Transverse colon (tissue), 4 donors: ENCODE measurements at regions not wholly inside any gene's neighbourhood (a gene's known extent, or its start where the extent isn't known, plus 50 kb on each side); places are given as distances from the start of the nearest gene placed in this dataset.

Experiments used
- CTCF ChIP-seq, 5 experiments: fragments of 200-600 bp in 3 of 5; fragments of 450-650 bp in 2 of 5; sonication (generic) in 3 of 5; IDR thresholded peaks; 1 replicate in 2 of 5; 2 replicates in 3 of 5; pipeline ENCODE4 v1.5.1; 2016 to 2017; ENCODE audit warnings: antibody characterized with exemption in 5 of 5, inconsistent platforms in 3 of 5, mild to moderate bottlenecking in 2 of 5, moderate library complexity in 1 of 5
- EP300 ChIP-seq: sonication (generic); formaldehyde crosslinking; IDR thresholded peaks from one replicate; pipeline ENCODE4 v1.6.1; 2017; ENCODE audit warnings: antibody characterized with exemption, low read depth
- POLR2A ChIP-seq: fragments of 450-650 bp; IDR thresholded peaks from one replicate; pipeline ENCODE4 v1.6.1; 2016; ENCODE audit warnings: antibody characterized with exemption, mild to moderate bottlenecking, moderate library complexity
- POLR2AphosphoS5 ChIP-seq, 3 donors: sonication (generic); formaldehyde crosslinking; IDR thresholded peaks; one replicate each; pipeline ENCODE4 v1.6.1; 2016; ENCODE audit warnings: antibody characterized with exemption in 3 of 3

GRCh38 chr2:120513776-120514357 lies 167.9 kb downstream of the INHBB start:
- TF ChIP-seq POLR2A (no peak), CTCF (IDR thresholded peaks at IDR 0.05) (no peak), POLR2AphosphoS5 (IDR thresholded peaks at IDR 0.05) (no peak), EP300 (no peak)
